ENCODE measurements at regions not wholly inside any gene's neighbourhood (a gene's known extent, or its start where the extent isn't known, plus 50 kb on each side); places are given as distances from the start of the nearest gene placed in this dataset.
A peak's percentile ranks its signal among the peaks of the same experiment; 100 is the strongest.

DNA sequence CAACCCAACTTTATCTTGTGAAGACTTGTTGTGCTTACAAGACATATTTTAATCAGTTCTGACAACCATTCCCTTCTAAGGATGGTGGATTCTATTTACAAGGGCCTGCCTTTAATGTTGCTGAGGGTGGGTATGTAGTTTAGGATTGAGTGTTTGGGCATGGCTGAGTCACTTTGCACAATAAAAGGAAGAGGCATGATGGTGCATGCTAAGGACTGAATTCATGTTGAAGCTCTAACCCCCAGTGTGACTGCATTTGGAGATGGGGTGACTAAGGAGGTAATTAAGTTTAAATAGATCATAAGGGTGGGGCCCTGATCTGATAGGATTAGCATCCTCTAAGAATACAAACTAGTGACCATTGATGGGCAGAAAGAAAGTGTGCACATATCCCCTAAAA is 196.1 kb upstream of the HS3ST3A1 start:
- no peaks in the 10 kb centered on the region for H3K4me1 ChIP-seq
- no peak overlapping the region for H3K4me3 ChIP-seq
- H3K9me3 ChIP-seq = no peaks in the 10 kb centered on the region
- no peak for DNase-seq (ENCODE audit: extremely low spot score)
- TF ChIP-seq POLR2AphosphoS5 (IDR thresholded peaks at IDR 0.05) (no peak), POLR2A (IDR thresholded peaks at IDR 0.05; ENCODE audit: low read depth) (no peak), EP300 (IDR thresholded peaks at IDR 0.05) (no peak), CTCF (IDR thresholded peaks at IDR 0.05) (no peak)
- no peaks in the 10 kb centered on the region for H3K27me3 ChIP-seq
- no peak overlapping the region for H3K27ac ChIP-seq (replicated peaks in 1 of 4)
- intact Hi-C loops (cut with DNase I) = no loop called here
- H3K36me3 ChIP-seq = no peaks in the 10 kb centered on the region

DNA sequence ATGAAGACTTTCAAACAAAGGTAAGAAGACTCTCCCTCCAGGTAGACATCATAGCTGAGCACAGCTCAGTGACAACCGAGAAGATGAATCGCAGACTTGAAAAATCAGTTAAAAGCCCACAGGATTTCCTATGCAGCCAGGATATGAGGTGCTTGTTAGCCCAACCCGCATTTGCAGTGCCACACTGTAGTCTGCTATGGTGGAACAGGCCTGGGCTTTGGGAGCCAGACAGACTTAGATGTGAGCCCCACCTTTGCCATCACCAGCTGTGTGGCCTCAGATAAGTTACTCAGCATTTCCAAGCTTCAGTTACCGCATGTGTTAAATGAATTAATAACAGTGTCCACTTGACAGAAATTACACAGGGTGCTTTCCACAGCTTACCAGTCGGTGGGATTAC is 204.4 kb upstream of the HS3ST3A1 start:
- no peaks in the 10 kb centered on the region for H3K36me3 ChIP-seq
- no peak for TF ChIP-seq EP300 (IDR thresholded peaks at IDR 0.05)
- TF ChIP-seq POLR2A (IDR thresholded peaks at IDR 0.05; ENCODE audit: low read depth) = no peak
- no peak for TF ChIP-seq CTCF (IDR thresholded peaks at IDR 0.05)
- TF ChIP-seq POLR2AphosphoS5 (IDR thresholded peaks at IDR 0.05) = no peak
- no peak overlapping the region for H3K4me3 ChIP-seq
- intact Hi-C loops (cut with DNase I) = no loop called here
- peak; percentile 75 for DNase-seq (ENCODE audit: extremely low spot score)
- no peaks in the 10 kb centered on the region for H3K9me3 ChIP-seq
- 57% methylated on average over 5 of the region's 5 CpGs for WGBS
- H3K27me3 ChIP-seq = no peaks in the 10 kb centered on the region
- H3K27ac ChIP-seq (replicated peaks in 1 of 4) = no peak overlapping the region
- no peaks in the 10 kb centered on the region for H3K4me1 ChIP-seq

- Histone ChIP-seq H3K27me3 (no peaks in the 10 kb centered on the region), H3K9me3 (no peaks in the 10 kb centered on the region), H3K27ac (replicated peaks in 1 of 4) (no peak overlapping the region), H3K4me1 (no peaks in the 10 kb centered on the region), H3K36me3 (no peaks in the 10 kb centered on the region), H3K4me3 (no peak overlapping the region)
- peak; percentile 55 for DNase-seq (ENCODE audit: extremely low spot score)
- WGBS = 95% methylated on average over 3 of the region's 3 CpGs
- intact Hi-C loops (cut with DNase I) = no loop called here
- no peak for TF ChIP-seq POLR2AphosphoS5 (IDR thresholded peaks at IDR 0.05)
- no peak for TF ChIP-seq EP300 (IDR thresholded peaks at IDR 0.05)
- TF ChIP-seq POLR2A (IDR thresholded peaks at IDR 0.05; ENCODE audit: low read depth) = no peak
- no peak for TF ChIP-seq CTCF (IDR thresholded peaks at IDR 0.05)
Observed at GRCh38 chr17:13807103-13807502, 205.4 kb upstream of the HS3ST3A1 start.

DNA sequence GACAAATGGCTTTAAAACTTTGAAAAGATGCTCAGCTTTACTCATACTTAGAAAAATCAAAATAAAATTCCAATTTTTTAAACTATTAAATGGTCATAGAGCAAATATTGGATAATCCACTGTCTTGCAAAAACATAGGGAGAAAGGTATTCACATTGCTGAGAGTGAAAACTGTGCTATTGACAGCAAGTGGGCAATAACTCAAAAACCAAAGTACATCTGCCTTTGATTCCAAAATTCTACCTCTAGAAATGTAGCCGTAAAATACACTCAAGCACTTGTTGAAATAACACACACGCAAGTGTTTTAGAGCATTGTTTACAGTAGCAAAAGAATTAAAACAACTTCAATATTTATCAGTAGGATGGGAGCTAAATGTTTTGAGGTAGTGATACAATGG is 210.6 kb upstream of the HS3ST3A1 start:
- no peak for TF ChIP-seq EP300 (IDR thresholded peaks at IDR 0.05)
- TF ChIP-seq POLR2A (IDR thresholded peaks at IDR 0.05; ENCODE audit: low read depth) = no peak
- TF ChIP-seq CTCF (IDR thresholded peaks at IDR 0.05) = no peak
- TF ChIP-seq POLR2AphosphoS5 (IDR thresholded peaks at IDR 0.05) = no peak

More for the DNA sequence above, 210.6 kb upstream of the HS3ST3A1 start:
- H3K9me3 ChIP-seq = no peaks in the 10 kb centered on the region
- no peaks in the 10 kb centered on the region for H3K4me1 ChIP-seq
- no peak overlapping the region for H3K27ac ChIP-seq (replicated peaks in 1 of 4)
- no peak for DNase-seq (ENCODE audit: extremely low spot score)
- intact Hi-C loops (cut with DNase I) = no loop called here
- H3K4me3 ChIP-seq = no peak overlapping the region
- 79% methylated on average over 2 of the region's 2 CpGs for WGBS
- H3K27me3 ChIP-seq = no peaks in the 10 kb centered on the region
- H3K36me3 ChIP-seq = no peaks in the 10 kb centered on the region

All from esophagus muscularis mucosa (tissue), 4 donors.